Fibroblast of upper back skin (primary cell): ENCODE measurements at regions not wholly inside any gene's neighbourhood (a gene's known extent, or its start where the extent isn't known, plus 50 kb on each side); places are given as distances from the start of the nearest gene placed in this dataset.
"Not testable (repeated sequence)": the region's sequence is repeated elsewhere in the genome, so short reads cannot be mapped to it uniquely, and the experiment has no call there.

Experiments used
- DNase-seq: peaks from one replicate; pipeline ENCODE4 v3.0.0-alpha.2; 2013

- DNase-seq, result no peak
Observed at GRCh38 chr2:7726989-7727388, 809.8 kb downstream of the RNF144A start.

GRCh38 chr2:7728388-7728787, 811.2 kb downstream of the RNF144A start:
- no peak for DNase-seq

GRCh38 chr2:7730449-7730848, 813.2 kb downstream of the RNF144A start:
- no peak for DNase-seq

- no peak for DNase-seq
Observed at GRCh38 chr2:7730990-7731389, 813.8 kb downstream of the RNF144A start.

GRCh38 chr2:7732497-7732896, 815.3 kb downstream of the RNF144A start:
- no peak for DNase-seq

- DNase-seq, result peak; percentile 67
Observed at GRCh38 chr2:7736646-7737305, 819.6 kb downstream of the RNF144A start.

- DNase-seq, result peak; percentile 54
Observed at GRCh38 chr2:7738596-7738995, 821.4 kb downstream of the RNF144A start.

- DNase-seq, result no peak
Observed at GRCh38 chr2:7740114-7740513, 822.9 kb downstream of the RNF144A start.

- no peak for DNase-seq
Observed at GRCh38 chr2:7742301-7742700, 825.1 kb downstream of the RNF144A start.

- DNase-seq, result no peak
Observed at GRCh38 chr2:7744827-7745226, 827.6 kb downstream of the RNF144A start.

- DNase-seq, result no peak
Observed at GRCh38 chr2:7745369-7745768, 828.2 kb downstream of the RNF144A start.

GRCh38 chr2:7748717-7749415, 831.7 kb downstream of the RNF144A start:
- no peak for DNase-seq

GRCh38 chr2:7749895-7750559, 832.8 kb downstream of the RNF144A start:
- no peak for DNase-seq

- DNase-seq, result no peak
Observed at GRCh38 chr2:7752291-7752690, 835.1 kb downstream of the RNF144A start.

GRCh38 chr2:7753777-7754176, 836.6 kb downstream of the RNF144A start:
- DNase-seq, result no peak

- no peak for DNase-seq
Observed at GRCh38 chr2:7755879-7756278, 838.7 kb downstream of the RNF144A start.

- DNase-seq, result peak; percentile 71
Observed at GRCh38 chr2:7758073-7758759, 841.0 kb downstream of the RNF144A start.

- DNase-seq, result no peak
Observed at GRCh38 chr2:7759898-7760297, 842.7 kb downstream of the RNF144A start.

- not testable (repeated sequence) for DNase-seq
Observed at GRCh38 chr2:7763418-7763817, 846.2 kb downstream of the RNF144A start.

- DNase-seq, result no peak
Observed at GRCh38 chr2:7765236-7765635, 848.0 kb downstream of the RNF144A start.

GRCh38 chr2:7766088-7766722, 849.0 kb downstream of the RNF144A start:
- DNase-seq, result peak; percentile 3

GRCh38 chr2:7766978-7767565, 849.9 kb downstream of the RNF144A start:
- no peak for DNase-seq

GRCh38 chr2:7767902-7768301, 850.7 kb downstream of the RNF144A start:
- DNase-seq, result no peak
